Neural progenitor cell (in vitro differentiated cells): ENCODE measurements at regions not wholly inside any gene's neighbourhood (a gene's known extent, or its start where the extent isn't known, plus 50 kb on each side); places are given as distances from the start of the nearest gene placed in this dataset.

Experiments used
- DNase-seq: peaks from one replicate; pipeline ENCODE4 v3.0.0-alpha.2; 2016; ENCODE audit warnings: low spot score
- H2AFZ ChIP-seq: fragments of 200-600 bp; sonication (generic); replicated peaks from 2 replicates; pipeline ENCODE4 v1.6.1; 2016; ENCODE audit warnings: antibody characterized with exemption
- H3F3A ChIP-seq: fragments of 200-600 bp; sonication (generic); 2 replicates; pipeline ENCODE4 v1.6.1; 2016; ENCODE audit warnings: antibody characterized with exemption, low read depth
- H3K27ac ChIP-seq: fragments of 200-600 bp; sonication (generic); 2 replicates; pipeline ENCODE4 v1.5.1; 2016; ENCODE audit warnings: mild to moderate bottlenecking
- H3K27me3 ChIP-seq: fragments of 200-600 bp; sonication (generic); 2 replicates; pipeline ENCODE4 v1.6.1; 2016; ENCODE audit warnings: mild to moderate bottlenecking, moderate library complexity
- H3K36me3 ChIP-seq: fragments of 200-600 bp; sonication (generic); 2 replicates; pipeline ENCODE4 v1.5.1; 2016
- H3K4me1 ChIP-seq: fragments of 200-600 bp; sonication (generic); 2 replicates; pipeline ENCODE4 v1.6.1; 2016; ENCODE audit warnings: mixed run types
- H3K4me2 ChIP-seq: fragments of 200-600 bp; sonication (generic); 2 replicates; pipeline ENCODE4 v1.6.1; 2016
- H3K4me3 ChIP-seq: fragments of 200-600 bp; sonication (generic); 2 replicates; pipeline ENCODE4 v1.5.1; 2016
- H3K79me2 ChIP-seq: fragments of 200-600 bp; sonication (generic); 2 replicates; pipeline ENCODE4 v1.6.1; 2016; ENCODE audit warnings: low read depth
- H3K9ac ChIP-seq: fragments of 200-600 bp; sonication (generic); 2 replicates; pipeline ENCODE4 v1.6.1; 2016
- H3K9me3 ChIP-seq: fragments of 200-600 bp; sonication (generic); 2 replicates; pipeline ENCODE4 v1.5.1; 2016; ENCODE audit warnings: low read depth
- H4K20me1 ChIP-seq: fragments of 200-600 bp; sonication (generic); 2 replicates; pipeline ENCODE4 v1.6.1; 2016; ENCODE audit warnings: low read depth
- H3K27ac Mint-ChIP-seq: 3 replicates; pipeline ENCODE4 v1.8.0; 2021; ENCODE audit warnings: mixed read lengths
- H3K27me3 Mint-ChIP-seq: 2 replicates; pipeline ENCODE4 v1.8.0; 2022; ENCODE audit warnings: low read depth, mild to moderate bottlenecking, inconsistent platforms, moderate library complexity, mixed read lengths; ENCODE audit not compliant: insufficient read depth
- H3K36me3 Mint-ChIP-seq: 3 replicates; pipeline ENCODE4 v1.8.0; 2021; ENCODE audit warnings: mixed read lengths
- H3K4me1 Mint-ChIP-seq: 3 replicates; pipeline ENCODE4 v1.8.0; 2021; ENCODE audit warnings: mixed read lengths
- H3K4me3 Mint-ChIP-seq: 3 replicates; pipeline ENCODE4 v1.8.0; 2021; ENCODE audit warnings: mild to moderate bottlenecking, moderate library complexity, mixed read lengths
- H3K9me3 Mint-ChIP-seq: 3 replicates; pipeline ENCODE4 v1.8.0; 2020; ENCODE audit warnings: mixed read lengths
- CTCF ChIP-seq: fragments of 200-600 bp; sonication (generic); IDR thresholded peaks from 2 replicates; pipeline ENCODE4 v1.5.1; 2017; ENCODE audit warnings: antibody characterized with exemption, mild to moderate bottlenecking
- EZH2 ChIP-seq: fragments of 200-600 bp; sonication (generic); IDR thresholded peaks from 2 replicates; pipeline ENCODE4 v1.6.1; 2017; ENCODE audit warnings: antibody characterized with exemption, mild to moderate bottlenecking, moderate library complexity
- EZH2phosphoT487 ChIP-seq: fragments of 200-600 bp; sonication (generic); IDR thresholded peaks from 2 replicates; pipeline ENCODE4 v1.6.1; 2017; ENCODE audit warnings: antibody characterized with exemption

DNA sequence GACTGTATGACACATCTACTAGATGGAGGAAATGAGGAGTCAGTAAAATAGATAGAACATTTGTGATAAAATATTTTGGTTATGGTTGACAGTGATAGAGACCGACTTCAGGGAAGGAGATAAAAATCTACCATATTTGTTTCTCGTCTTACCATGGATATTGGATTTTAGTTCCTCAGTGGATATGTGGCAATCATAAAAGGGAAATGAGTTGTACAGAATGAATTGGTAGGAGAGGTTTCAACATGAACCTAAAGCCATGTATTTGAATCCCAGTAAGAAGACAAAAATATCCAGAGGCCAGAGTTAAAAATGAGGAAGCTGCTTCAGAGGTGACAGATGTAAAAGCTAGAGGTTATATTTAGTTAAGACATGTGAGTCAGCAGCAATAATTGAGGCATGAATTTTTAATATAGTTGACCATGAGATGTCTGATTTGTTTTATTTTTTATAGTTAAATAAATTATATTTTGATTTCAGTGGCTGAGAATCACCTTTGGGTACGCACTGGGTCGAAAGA is 480.4 kb upstream of the TUSC1 start:
- no peak overlapping the region for H3K27ac ChIP-seq
- no peaks in the 10 kb centered on the region for H3K36me3 ChIP-seq
- no peaks in the 10 kb centered on the region for H3K4me1 ChIP-seq
- no peak for TF ChIP-seq EZH2
- no peak for TF ChIP-seq CTCF
- TF ChIP-seq EZH2phosphoT487 = no peak
- Mint-ChIP-seq H3K27ac (no peak overlapping the region), H3K4me3 (no peak overlapping the region), H3K9me3 (no peaks in the 10 kb centered on the region), H3K4me1 (peaks cover 7% of the 10 kb centered on the region), H3K27me3 (peaks cover 6% of the 10 kb centered on the region), H3K36me3 (no peaks in the 10 kb centered on the region)
- no peaks in the 10 kb centered on the region for H3K9me3 ChIP-seq
- H3K4me3 ChIP-seq = no peak overlapping the region
- no peak overlapping the region for H2AFZ ChIP-seq
- no peak for DNase-seq
- H3K27me3 ChIP-seq = no peaks in the 10 kb centered on the region
- H3F3A ChIP-seq = no peaks in the 10 kb centered on the region
- H3K9ac ChIP-seq = no peak overlapping the region
- H4K20me1 ChIP-seq = no peaks in the 10 kb centered on the region
- no peak overlapping the region for H3K4me2 ChIP-seq
- no peaks in the 10 kb centered on the region for H3K79me2 ChIP-seq

GRCh38 chr9:26157411-26157810 is 479.2 kb upstream of the TUSC1 start:
- H3K9me3 ChIP-seq = no peaks in the 10 kb centered on the region
- H3F3A ChIP-seq = no peaks in the 10 kb centered on the region
- Mint-ChIP-seq H3K36me3 (no peaks in the 10 kb centered on the region), H3K4me3 (no peak overlapping the region), H3K27me3 (peaks cover 6% of the 10 kb centered on the region), H3K9me3 (no peaks in the 10 kb centered on the region), H3K4me1 (peaks cover 7% of the 10 kb centered on the region), H3K27ac (no peak overlapping the region)
- no peaks in the 10 kb centered on the region for H3K36me3 ChIP-seq
- H2AFZ ChIP-seq = no peak overlapping the region
- no peak overlapping the region for H3K4me3 ChIP-seq
- H3K79me2 ChIP-seq = no peaks in the 10 kb centered on the region
- no peaks in the 10 kb centered on the region for H4K20me1 ChIP-seq
- H3K4me1 ChIP-seq = no peaks in the 10 kb centered on the region
- no peak for DNase-seq
- H3K4me2 ChIP-seq = no peak overlapping the region
- H3K9ac ChIP-seq = no peak overlapping the region
- no peak for TF ChIP-seq CTCF
- no peak for TF ChIP-seq EZH2
- TF ChIP-seq EZH2phosphoT487 = no peak
- no peaks in the 10 kb centered on the region for H3K27me3 ChIP-seq
- H3K27ac ChIP-seq = no peak overlapping the region

DNA sequence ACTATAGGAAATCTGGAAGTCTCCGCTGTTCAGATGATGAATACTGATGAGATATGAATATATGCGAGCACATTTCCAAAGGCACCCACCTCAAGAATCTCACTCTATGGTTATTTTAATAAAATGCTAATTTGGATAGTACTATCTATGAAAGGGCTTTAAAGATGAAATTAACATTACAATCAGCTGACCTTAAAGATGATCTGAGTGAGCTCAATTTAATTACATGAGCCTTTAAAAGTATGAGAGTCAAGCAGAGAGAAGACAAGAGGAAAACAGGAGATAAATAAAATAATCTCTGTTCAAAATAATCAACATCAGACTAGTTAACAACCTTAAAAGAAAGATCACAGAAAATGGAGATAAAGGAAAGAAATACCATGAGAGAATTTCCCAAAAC is 474.1 kb upstream of the TUSC1 start:
- Histone ChIP-seq H3K79me2 (no peaks in the 10 kb centered on the region), H3K9ac (no peak overlapping the region), H3K4me2 (no peak overlapping the region), H3K27ac (no peak overlapping the region), H2AFZ (no peak overlapping the region), H4K20me1 (no peaks in the 10 kb centered on the region), H3F3A (no peaks in the 10 kb centered on the region), H3K9me3 (no peaks in the 10 kb centered on the region), H3K4me1 (no peaks in the 10 kb centered on the region), H3K36me3 (no peaks in the 10 kb centered on the region), H3K27me3 (no peaks in the 10 kb centered on the region), H3K4me3 (no peak overlapping the region)
- peaks cover 2% of the 10 kb centered on the region for H3K4me1 Mint-ChIP-seq
- H3K9me3 Mint-ChIP-seq = no peaks in the 10 kb centered on the region
- H3K27me3 Mint-ChIP-seq = peaks cover 2% of the 10 kb centered on the region
- no peak overlapping the region for H3K4me3 Mint-ChIP-seq
- no peaks in the 10 kb centered on the region for H3K36me3 Mint-ChIP-seq
- H3K27ac Mint-ChIP-seq = no peak overlapping the region
- TF ChIP-seq EZH2 (no peak), CTCF (no peak)
- no peak for DNase-seq

GRCh38 chr9:26148128-26148527 is 469.9 kb upstream of the TUSC1 start:
- Histone ChIP-seq H3K36me3 (no peaks in the 10 kb centered on the region), H3K9me3 (no peaks in the 10 kb centered on the region), H3K27ac (no peak overlapping the region), H2AFZ (no peak overlapping the region), H4K20me1 (no peaks in the 10 kb centered on the region), H3K27me3 (no peaks in the 10 kb centered on the region), H3K79me2 (no peaks in the 10 kb centered on the region), H3K4me1 (no peaks in the 10 kb centered on the region), H3F3A (no peaks in the 10 kb centered on the region), H3K4me2 (no peak overlapping the region), H3K4me3 (no peak overlapping the region), H3K9ac (no peak overlapping the region)
- H3K4me1 Mint-ChIP-seq = no peaks in the 10 kb centered on the region
- no peak for DNase-seq
- H3K36me3 Mint-ChIP-seq = no peaks in the 10 kb centered on the region
- H3K27ac Mint-ChIP-seq = no peak overlapping the region
- no peaks in the 10 kb centered on the region for H3K27me3 Mint-ChIP-seq
- no peak overlapping the region for H3K4me3 Mint-ChIP-seq
- no peaks in the 10 kb centered on the region for H3K9me3 Mint-ChIP-seq
- TF ChIP-seq EZH2phosphoT487 = no peak
- no peak for TF ChIP-seq CTCF
- no peak for TF ChIP-seq EZH2
